GM23338 (cell line): ENCODE measurements at regions not wholly inside any gene's neighbourhood (a gene's known extent, or its start where the extent isn't known, plus 50 kb on each side); places are given as distances from the start of the nearest gene placed in this dataset.

Experiments
- ATAC-seq: fragments of 200-7000 bp; cut with Tn5 transposase; 3 replicates; pipeline ENCODE4 v1.9.1; 2020
- DNase-seq: peaks from one replicate; pipeline ENCODE4 v3.0.0-alpha.2; 2015; ENCODE audit warnings: low spot score
- H2AFZ ChIP-seq: fragments of 200-600 bp; sonication (generic); 2 replicates; pipeline ENCODE4 v1.8.0; 2016; ENCODE audit warnings: antibody characterized with exemption, mild to moderate bottlenecking, moderate library complexity
- H3F3A ChIP-seq: fragments of 200-600 bp; sonication (generic); replicated peaks from 2 replicates; pipeline ENCODE4 v1.8.0; 2017; ENCODE audit warnings: antibody characterized with exemption, mixed run types, low read depth
- H3K27ac ChIP-seq: fragments of 200-600 bp; sonication (generic); 2 replicates; pipeline ENCODE4 v1.6.1; 2016; ENCODE audit warnings: low read depth
- H3K27me3 ChIP-seq: fragments of 200-600 bp; sonication (generic); 2 replicates; pipeline ENCODE4 v1.8.0; 2016; ENCODE audit warnings: mild to moderate bottlenecking, mixed run types, moderate library complexity; ENCODE audit not compliant: insufficient read depth
- H3K36me3 ChIP-seq: fragments of 200-600 bp; sonication (generic); 2 replicates; pipeline ENCODE4 v1.8.0; 2016; ENCODE audit warnings: mild to moderate bottlenecking; ENCODE audit not compliant: insufficient read depth
- H3K4me1 ChIP-seq: fragments of 200-600 bp; sonication (generic); 2 replicates; pipeline ENCODE4 v1.8.0; 2016; ENCODE audit warnings: mild to moderate bottlenecking, moderate library complexity; ENCODE audit not compliant: insufficient read depth
- H3K4me2 ChIP-seq: fragments of 200-600 bp; sonication (generic); 2 replicates; pipeline ENCODE4 v1.7.1; 2017; ENCODE audit warnings: mixed run types
- H3K4me3 ChIP-seq: fragments of 200-600 bp; sonication (generic); 2 replicates; pipeline ENCODE4 v1.6.1; 2016; ENCODE audit warnings: mixed run types
- H3K79me2 ChIP-seq: fragments of 200-600 bp; sonication (generic); replicated peaks from 2 replicates; pipeline ENCODE4 v1.8.0; 2017; ENCODE audit warnings: mild to moderate bottlenecking; ENCODE audit not compliant: insufficient read depth
- H3K9me2 ChIP-seq: fragments of 200-600 bp; sonication (generic); 2 replicates; pipeline ENCODE4 v1.8.0; 2017; ENCODE audit not compliant: insufficient read depth
- H4K20me1 ChIP-seq: fragments of 200-600 bp; sonication (generic); replicated peaks from 2 replicates; pipeline ENCODE4 v1.8.0; 2017; ENCODE audit warnings: mild to moderate bottlenecking; ENCODE audit not compliant: insufficient read depth
- H3K27ac Mint-ChIP-seq: 2 replicates; pipeline ENCODE4 v1.8.0; 2020; ENCODE audit warnings: inconsistent platforms, mild to moderate bottlenecking, moderate library complexity, mixed read lengths
- H3K27me3 Mint-ChIP-seq: 3 replicates; pipeline ENCODE4 v1.8.0; 2022; ENCODE audit warnings: low read depth, mild to moderate bottlenecking, moderate library complexity, mixed read lengths, inconsistent platforms; ENCODE audit not compliant: insufficient read depth, poor library complexity
- H3K36me3 Mint-ChIP-seq: 3 replicates; pipeline ENCODE4 v1.8.0; 2021; ENCODE audit warnings: low read depth, mild to moderate bottlenecking, inconsistent platforms, moderate library complexity, mixed read lengths
- H3K4me1 Mint-ChIP-seq: 3 replicates; pipeline ENCODE4 v1.8.0; 2020; ENCODE audit warnings: mild to moderate bottlenecking, inconsistent platforms, mixed read lengths
- H3K4me3 Mint-ChIP-seq: 3 replicates; pipeline ENCODE4 v1.8.0; 2021; ENCODE audit warnings: moderate library complexity, mild to moderate bottlenecking, inconsistent platforms, mixed read lengths
- H3K9me3 Mint-ChIP-seq: 3 replicates; pipeline ENCODE4 v1.8.0; 2020; ENCODE audit warnings: moderate library complexity, mild to moderate bottlenecking, inconsistent platforms, mixed read lengths
- EZH2 ChIP-seq: fragments of 200-600 bp; sonication (generic); IDR thresholded peaks from one replicate; pipeline ENCODE4 v1.8.0; 2017; ENCODE audit warnings: antibody characterized with exemption, mild to moderate bottlenecking, low read depth; ENCODE audit not compliant: unreplicated experiment
- EZH2phosphoT487 ChIP-seq: fragments of 200-600 bp; sonication (generic); IDR thresholded peaks from one replicate; pipeline ENCODE4 v1.8.1; 2018; ENCODE audit warnings: antibody characterized with exemption; ENCODE audit not compliant: unreplicated experiment
- JUNB ChIP-seq: IDR thresholded peaks from one replicate; pipeline ENCODE4 v1.6.1; 2016; ENCODE audit warnings: antibody characterized with exemption; ENCODE audit not compliant: unreplicated experiment
- STAT1 ChIP-seq: IDR thresholded peaks from one replicate; pipeline ENCODE4 v1.6.1; 2016; ENCODE audit warnings: antibody characterized with exemption; ENCODE audit not compliant: unreplicated experiment
- TF ChIP-seq, protein P1 (sequence below): fragments of 250-450 bp; sonication (Bioruptor Pico); IDR thresholded peaks from 2 replicates; pipeline ENCODE4 v1.5.0; 2020; ENCODE audit warnings: mild to moderate bottlenecking, moderate library complexity
- TF ChIP-seq, protein P2 (sequence below), 2 experiments: fragments of 200-600 bp in 1 of 2; sonication (generic) in 1 of 2; conservative IDR thresholded peaks; 2 replicates each; pipeline versions ENCODE4 v1.5.1 to v1.6.1; 2016 to 2017; ENCODE audit warnings: antibody characterized with exemption in 2 of 2, low read depth in 2 of 2, mild to moderate bottlenecking in 2 of 2, moderate library complexity in 1 of 2

DNA sequence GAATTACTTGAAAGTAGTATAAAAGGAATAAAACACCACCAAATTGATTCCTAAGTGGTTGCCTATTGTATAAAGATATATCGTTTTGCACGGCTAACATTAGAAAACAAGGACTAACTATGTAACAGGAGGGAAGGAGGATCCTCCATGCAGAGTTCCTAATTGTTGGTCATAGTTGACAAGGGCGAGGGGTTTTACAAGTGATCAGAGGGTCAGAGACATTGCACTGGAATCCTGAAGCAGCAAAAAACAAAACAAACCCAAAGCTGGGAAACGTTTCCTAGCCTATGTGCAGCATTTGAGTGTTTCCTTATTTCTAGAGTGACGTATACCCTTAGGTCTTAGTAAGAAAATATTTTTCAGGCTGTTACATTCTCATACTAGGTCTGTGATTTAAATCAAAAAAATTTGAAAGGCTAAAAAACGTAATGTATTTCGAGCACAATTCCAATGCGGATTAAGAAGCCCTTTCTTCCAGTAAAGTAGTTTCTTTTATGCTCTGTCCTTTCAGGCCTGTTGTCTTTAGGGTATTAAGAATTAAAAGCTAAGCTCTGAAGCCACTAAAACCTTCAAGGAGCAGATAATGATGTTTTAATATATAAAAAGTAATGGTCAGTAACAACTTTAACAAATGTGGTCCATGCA is 373.8 kb upstream of the MMS22L start:
- DNase-seq (no peak), ATAC-seq (no peak)
- Histone ChIP-seq H3F3A (no peaks in the 10 kb centered on the region), H3K4me2 (no peak overlapping the region), H3K79me2 (no peaks in the 10 kb centered on the region), H2AFZ (no peak overlapping the region), H3K4me1 (no peaks in the 10 kb centered on the region), H3K27ac (no peak overlapping the region), H4K20me1 (no peaks in the 10 kb centered on the region), H3K27me3 (no peaks in the 10 kb centered on the region), H3K36me3 (no peaks in the 10 kb centered on the region), H3K9me2 (no peaks in the 10 kb centered on the region), H3K4me3 (no peak overlapping the region)
- H3K9me3 Mint-ChIP-seq: no peaks in the 10 kb centered on the region
- TF ChIP-seq EZH2 (no peak), EZH2phosphoT487 (no peak), STAT1 (no peak), JUNB (no peak)
- TF ChIP-seq, protein P1, sequence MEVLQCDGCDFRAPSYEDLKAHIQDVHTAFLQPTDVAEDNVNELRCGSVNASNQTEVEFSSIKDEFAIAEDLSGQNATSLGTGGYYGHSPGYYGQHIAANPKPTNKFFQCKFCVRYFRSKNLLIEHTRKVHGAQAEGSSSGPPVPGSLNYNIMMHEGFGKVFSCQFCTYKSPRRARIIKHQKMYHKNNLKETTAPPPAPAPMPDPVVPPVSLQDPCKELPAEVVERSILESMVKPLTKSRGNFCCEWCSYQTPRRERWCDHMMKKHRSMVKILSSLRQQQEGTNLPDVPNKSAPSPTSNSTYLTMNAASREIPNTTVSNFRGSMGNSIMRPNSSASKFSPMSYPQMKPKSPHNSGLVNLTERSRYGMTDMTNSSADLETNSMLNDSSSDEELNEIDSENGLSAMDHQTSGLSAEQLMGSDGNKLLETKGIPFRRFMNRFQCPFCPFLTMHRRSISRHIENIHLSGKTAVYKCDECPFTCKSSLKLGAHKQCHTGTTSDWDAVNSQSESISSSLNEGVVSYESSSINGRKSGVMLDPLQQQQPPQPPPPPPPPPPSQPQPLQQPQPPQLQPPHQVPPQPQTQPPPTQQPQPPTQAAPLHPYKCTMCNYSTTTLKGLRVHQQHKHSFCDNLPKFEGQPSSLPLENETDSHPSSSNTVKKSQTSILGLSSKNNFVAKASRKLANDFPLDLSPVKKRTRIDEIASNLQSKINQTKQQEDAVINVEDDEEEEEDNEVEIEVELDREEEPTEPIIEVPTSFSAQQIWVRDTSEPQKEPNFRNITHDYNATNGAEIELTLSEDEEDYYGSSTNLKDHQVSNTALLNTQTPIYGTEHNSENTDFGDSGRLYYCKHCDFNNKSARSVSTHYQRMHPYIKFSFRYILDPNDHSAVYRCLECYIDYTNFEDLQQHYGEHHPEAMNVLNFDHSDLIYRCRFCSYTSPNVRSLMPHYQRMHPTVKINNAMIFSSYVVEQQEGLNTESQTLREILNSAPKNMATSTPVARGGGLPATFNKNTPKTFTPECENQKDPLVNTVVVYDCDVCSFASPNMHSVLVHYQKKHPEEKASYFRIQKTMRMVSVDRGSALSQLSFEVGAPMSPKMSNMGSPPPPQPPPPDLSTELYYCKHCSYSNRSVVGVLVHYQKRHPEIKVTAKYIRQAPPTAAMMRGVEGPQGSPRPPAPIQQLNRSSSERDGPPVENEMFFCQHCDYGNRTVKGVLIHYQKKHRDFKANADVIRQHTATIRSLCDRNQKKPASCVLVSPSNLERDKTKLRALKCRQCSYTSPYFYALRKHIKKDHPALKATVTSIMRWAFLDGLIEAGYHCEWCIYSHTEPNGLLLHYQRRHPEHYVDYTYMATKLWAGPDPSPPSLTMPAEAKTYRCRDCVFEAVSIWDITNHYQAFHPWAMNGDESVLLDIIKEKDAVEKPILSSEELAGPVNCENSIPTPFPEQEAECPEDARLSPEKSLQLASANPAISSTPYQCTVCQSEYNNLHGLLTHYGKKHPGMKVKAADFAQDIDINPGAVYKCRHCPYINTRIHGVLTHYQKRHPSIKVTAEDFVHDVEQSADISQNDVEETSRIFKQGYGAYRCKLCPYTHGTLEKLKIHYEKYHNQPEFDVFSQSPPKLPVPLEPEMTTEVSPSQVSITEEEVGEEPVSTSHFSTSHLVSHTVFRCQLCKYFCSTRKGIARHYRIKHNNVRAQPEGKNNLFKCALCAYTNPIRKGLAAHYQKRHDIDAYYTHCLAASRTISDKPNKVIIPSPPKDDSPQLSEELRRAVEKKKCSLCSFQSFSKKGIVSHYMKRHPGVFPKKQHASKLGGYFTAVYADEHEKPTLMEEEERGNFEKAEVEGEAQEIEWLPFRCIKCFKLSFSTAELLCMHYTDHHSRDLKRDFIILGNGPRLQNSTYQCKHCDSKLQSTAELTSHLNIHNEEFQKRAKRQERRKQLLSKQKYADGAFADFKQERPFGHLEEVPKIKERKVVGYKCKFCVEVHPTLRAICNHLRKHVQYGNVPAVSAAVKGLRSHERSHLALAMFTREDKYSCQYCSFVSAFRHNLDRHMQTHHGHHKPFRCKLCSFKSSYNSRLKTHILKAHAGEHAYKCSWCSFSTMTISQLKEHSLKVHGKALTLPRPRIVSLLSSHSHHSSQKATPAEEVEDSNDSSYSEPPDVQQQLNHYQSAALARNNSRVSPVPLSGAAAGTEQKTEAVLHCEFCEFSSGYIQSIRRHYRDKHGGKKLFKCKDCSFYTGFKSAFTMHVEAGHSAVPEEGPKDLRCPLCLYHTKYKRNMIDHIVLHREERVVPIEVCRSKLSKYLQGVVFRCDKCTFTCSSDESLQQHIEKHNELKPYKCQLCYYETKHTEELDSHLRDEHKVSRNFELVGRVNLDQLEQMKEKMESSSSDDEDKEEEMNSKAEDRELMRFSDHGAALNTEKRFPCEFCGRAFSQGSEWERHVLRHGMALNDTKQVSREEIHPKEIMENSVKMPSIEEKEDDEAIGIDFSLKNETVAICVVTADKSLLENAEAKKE: no peak
- TF ChIP-seq, protein P2, sequence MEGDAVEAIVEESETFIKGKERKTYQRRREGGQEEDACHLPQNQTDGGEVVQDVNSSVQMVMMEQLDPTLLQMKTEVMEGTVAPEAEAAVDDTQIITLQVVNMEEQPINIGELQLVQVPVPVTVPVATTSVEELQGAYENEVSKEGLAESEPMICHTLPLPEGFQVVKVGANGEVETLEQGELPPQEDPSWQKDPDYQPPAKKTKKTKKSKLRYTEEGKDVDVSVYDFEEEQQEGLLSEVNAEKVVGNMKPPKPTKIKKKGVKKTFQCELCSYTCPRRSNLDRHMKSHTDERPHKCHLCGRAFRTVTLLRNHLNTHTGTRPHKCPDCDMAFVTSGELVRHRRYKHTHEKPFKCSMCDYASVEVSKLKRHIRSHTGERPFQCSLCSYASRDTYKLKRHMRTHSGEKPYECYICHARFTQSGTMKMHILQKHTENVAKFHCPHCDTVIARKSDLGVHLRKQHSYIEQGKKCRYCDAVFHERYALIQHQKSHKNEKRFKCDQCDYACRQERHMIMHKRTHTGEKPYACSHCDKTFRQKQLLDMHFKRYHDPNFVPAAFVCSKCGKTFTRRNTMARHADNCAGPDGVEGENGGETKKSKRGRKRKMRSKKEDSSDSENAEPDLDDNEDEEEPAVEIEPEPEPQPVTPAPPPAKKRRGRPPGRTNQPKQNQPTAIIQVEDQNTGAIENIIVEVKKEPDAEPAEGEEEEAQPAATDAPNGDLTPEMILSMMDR (conservative IDR thresholded peaks at IDR 0.05; ENCODE audit: low read depth in 2 of 2): no peak
- H3K36me3 Mint-ChIP-seq: no peaks in the 10 kb centered on the region
- no peak overlapping the region for H3K27ac Mint-ChIP-seq
- H3K4me3 Mint-ChIP-seq: no peak overlapping the region
- H3K27me3 Mint-ChIP-seq: no peaks in the 10 kb centered on the region
- peaks cover 8% of the 10 kb centered on the region for H3K4me1 Mint-ChIP-seq
